ENCODE measurements at regions not wholly inside any gene's neighbourhood (a gene's known extent, or its start where the extent isn't known, plus 50 kb on each side); places are given as distances from the start of the nearest gene placed in this dataset.
"Not testable (repeated sequence)": the region's sequence is repeated elsewhere in the genome, so short reads cannot be mapped to it uniquely, and the experiment has no call there.

- DNase-seq = peak; percentile 3
Observed at GRCh38 chr4:135050086-135050717, 848.6 kb upstream of the PABPC4L start.

GRCh38 chr4:135032670-135033069, 831.1 kb upstream of the PABPC4L start:
- no peak for DNase-seq

GRCh38 chr4:135015771-135016170, 814.2 kb upstream of the PABPC4L start:
- no peak for DNase-seq

DNA sequence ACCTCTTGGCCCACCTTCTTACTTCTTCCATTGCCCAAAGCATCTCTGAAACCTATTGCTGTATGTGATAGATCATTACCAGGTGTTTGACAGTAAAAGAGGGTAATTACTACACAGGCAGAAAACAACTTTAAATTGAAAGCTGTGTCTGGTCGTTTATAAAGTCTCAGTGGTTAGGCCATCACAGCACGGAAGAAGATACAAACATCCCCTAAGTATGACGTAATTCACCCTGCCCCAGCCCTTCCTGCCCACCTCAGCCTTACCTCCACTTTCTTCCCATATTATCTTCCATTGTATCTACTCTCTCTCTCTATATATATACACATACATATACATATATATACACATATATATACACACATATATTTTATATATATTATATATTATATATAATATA, 805.8 kb upstream of the PABPC4L start:
- DNase-seq = no peak

- no peak for DNase-seq
Observed at GRCh38 chr4:134999169-134999568, 797.6 kb upstream of the PABPC4L start.

- DNase-seq = no peak
Observed at GRCh38 chr4:134961963-134962362, 760.4 kb upstream of the PABPC4L start.

DNA sequence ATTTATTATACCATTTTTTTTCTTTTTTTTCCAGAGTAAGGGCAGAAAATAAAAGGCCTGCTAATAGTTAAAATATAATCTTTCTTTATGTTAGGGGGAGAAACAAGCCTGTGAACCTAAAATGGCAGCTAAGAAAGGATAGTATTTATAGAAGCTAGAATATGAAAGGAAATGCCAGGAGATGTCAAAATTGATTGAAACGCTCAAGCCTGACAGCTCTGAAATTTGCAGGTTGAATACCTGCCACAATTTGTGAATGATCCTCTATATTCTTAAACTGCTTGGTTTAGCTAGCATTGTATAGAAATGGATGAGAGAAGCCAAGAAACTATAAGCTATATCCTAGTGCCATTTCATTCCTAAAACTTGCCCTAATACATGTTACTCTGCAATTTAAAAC, 757.3 kb upstream of the PABPC4L start:
- no peak for DNase-seq

GRCh38 chr4:134955059-134955458, 753.5 kb upstream of the PABPC4L start:
- no peak for DNase-seq

- DNase-seq = no peak
Observed at GRCh38 chr4:134952775-134953174, 751.2 kb upstream of the PABPC4L start.

- no peak for DNase-seq
Observed at GRCh38 chr4:134952305-134952704, 750.7 kb upstream of the PABPC4L start.

DNA sequence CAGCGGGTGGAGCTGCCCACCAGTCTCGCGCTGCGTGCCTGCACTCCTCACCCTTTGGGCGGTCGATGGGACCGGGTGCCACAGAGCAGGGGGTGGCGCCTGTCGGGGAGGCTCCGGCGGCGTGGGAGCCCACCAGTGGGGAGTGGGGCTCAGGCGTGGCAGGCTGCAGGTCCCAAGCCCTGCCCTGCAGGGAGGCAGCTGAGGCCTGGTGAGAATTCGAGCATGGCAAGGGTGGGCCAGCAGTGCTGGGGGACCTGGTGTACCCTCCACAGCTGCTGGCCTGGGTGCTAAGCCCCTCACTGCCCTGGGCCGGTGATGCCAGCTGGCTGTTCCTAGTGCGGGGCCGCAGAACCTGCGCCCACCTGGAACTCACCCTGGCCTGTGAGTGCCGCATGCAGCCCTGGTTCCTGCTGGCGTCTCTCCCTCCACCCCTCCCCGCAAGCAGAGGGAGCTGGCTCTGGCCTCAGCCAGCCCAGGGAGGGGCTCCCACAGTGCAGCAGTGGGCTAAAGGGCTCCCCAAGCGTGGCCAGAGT, 746.6 kb upstream of the PABPC4L start:
- DNase-seq = no peak

DNA sequence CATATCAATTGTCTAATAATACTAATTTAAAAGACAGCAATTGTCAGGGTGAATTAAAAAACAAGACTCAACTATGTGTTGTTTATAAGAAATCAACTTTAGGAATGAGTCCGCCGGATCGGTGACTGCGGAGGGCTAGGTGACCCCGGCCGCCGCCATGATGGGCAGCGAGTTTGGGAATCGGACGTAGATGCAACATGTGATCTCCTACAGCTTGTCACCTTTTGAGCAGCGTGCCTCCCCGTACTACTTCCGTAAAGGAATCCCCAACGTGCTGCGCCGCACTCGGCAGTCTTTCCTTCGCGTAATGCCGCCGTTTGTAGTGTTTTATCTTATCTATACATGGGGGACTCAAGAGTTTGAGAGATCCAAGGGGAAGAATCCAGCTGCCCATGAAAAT, 742.5 kb upstream of the PABPC4L start:
- no peak for DNase-seq

- DNase-seq = no peak
Observed at GRCh38 chr4:134936014-134936413, 734.4 kb upstream of the PABPC4L start.

GRCh38 chr4:134935320-134935719, 733.7 kb upstream of the PABPC4L start:
- no peak for DNase-seq

- DNase-seq = no peak
Observed at GRCh38 chr4:134934036-134934808, 732.6 kb upstream of the PABPC4L start.

- DNase-seq = no peak
Observed at GRCh38 chr4:134915355-134915754, 713.8 kb upstream of the PABPC4L start.

DNA sequence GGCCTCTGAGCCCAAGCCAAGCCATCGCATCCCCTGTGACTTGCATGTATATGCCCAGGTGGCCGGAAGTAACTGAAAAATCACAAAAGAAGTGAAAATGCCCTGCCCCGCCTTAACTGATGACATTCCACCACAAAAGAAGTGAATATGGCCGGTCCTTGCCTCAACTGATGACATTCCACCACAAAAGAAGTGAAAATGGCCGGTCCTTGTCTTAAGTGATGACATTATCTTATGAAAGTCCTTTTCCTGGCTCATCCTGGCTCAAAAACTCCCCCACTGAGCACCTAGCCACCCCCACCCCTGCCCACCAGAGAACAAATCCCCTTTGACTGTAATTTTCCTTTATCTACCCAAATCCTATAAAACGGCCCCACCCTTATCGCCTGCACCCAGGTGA, 712.7 kb upstream of the PABPC4L start:
- not testable (repeated sequence) for DNase-seq

GRCh38 chr4:134911941-134912340, 710.4 kb upstream of the PABPC4L start:
- DNase-seq = no peak

DNA sequence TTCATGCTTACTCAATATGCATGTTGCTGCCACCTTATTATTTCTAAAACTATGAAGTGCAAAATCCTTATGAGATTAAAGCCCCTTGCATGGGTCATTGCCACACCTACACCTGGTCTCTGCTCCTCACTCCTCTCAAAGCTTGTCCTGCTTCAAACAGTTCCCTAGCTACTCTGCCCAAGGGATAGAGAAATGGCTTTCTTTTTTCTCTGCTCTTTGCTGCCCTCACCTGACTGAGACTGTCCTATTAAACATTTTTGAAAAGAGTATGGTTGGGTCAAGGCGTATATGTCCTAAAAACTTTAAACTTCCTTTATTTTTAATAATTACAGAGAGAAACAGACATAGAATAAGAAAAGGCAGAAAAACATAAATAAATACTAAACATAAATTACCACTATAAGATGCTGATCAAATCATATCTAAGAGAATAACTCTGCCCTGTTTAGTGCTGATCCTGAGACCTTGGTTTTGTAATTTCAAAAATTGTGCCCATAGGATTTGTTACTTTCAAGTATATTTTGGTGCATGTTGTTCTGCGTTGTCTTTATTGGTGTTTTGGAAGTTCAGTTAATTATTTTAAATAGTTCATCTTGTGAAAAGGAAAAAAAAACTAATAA, 704.9 kb upstream of the PABPC4L start:
- DNase-seq = no peak

GRCh38 chr4:134905061-134905460, 703.5 kb upstream of the PABPC4L start:
- no peak for DNase-seq

DNA sequence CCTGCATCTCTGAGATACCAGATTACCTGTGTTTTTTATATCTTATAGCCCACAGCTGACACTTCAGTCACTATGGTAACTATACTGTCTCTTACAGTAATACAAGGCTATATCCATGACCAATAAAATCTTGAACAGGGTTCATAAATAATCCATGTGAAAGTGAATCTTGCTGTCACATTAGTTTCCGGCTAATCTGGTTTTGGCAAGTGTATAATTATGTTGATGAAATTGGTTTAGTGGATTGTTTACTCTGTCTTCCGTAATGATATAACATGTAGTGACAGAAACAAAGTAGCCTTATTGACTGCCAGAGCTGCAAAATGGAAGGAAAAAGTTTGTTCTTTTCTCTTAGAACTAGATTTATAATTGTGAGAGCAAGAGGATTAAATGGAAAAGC, 686.6 kb upstream of the PABPC4L start:
- DNase-seq = no peak

DNA sequence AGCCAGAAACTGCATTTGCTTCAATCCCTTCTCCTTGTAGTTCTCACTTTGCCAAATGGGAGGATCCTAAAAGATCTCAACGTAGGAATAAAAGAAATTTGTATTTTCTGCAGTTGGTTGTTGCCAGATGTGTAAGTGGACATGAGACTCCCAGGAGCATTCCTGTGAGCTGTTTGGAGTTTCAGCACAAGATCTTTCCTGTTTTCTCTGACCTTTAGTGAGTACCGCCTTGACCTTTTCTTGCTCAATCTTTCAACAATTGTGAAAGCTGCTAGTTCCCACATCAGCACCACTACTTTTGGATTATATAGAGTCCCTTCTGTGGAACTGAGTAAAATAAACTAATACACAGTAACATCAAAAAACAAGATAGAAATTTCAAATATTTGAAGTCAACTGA, 683.8 kb upstream of the PABPC4L start:
- no peak for DNase-seq

- no peak for DNase-seq
Observed at GRCh38 chr4:134883831-134884449, 682.4 kb upstream of the PABPC4L start.
